DND-41 (cell line): ENCODE measurements at regions not wholly inside any gene's neighbourhood (a gene's known extent, or its start where the extent isn't known, plus 50 kb on each side); places are given as distances from the start of the nearest gene placed in this dataset.

Experiments
- ATAC-seq: fragments of 200-7000 bp; cut with Tn5 transposase; 3 replicates; pipeline ENCODE4 v1.9.1; 2021; ENCODE audit warnings: low read depth; ENCODE audit not compliant: insufficient read depth
- DNase-seq: peaks from one replicate; pipeline ENCODE4 v3.0.0-alpha.2; 2020
- H2AFZ ChIP-seq: 2 replicates; pipeline ENCODE4 v1.6.0; 2012; ENCODE audit warnings: low read depth, low read length
- H3K27ac ChIP-seq: 2 replicates; pipeline ENCODE4 v1.5.1; 2012; ENCODE audit warnings: low read length, inconsistent platforms
- H3K27me3 ChIP-seq: fragments of 200-600 bp; sonication (generic); 2 replicates; pipeline ENCODE4 v1.6.0; 2012; ENCODE audit warnings: low read length, mild to moderate bottlenecking, inconsistent platforms; ENCODE audit not compliant: insufficient read depth, poor library complexity
- H3K36me3 ChIP-seq: 2 replicates; pipeline ENCODE4 v1.5.1; 2012; ENCODE audit warnings: low read length, inconsistent platforms; ENCODE audit not compliant: insufficient read depth
- H3K4me1 ChIP-seq: 2 replicates; pipeline ENCODE4 v1.5.1; 2012; ENCODE audit warnings: mild to moderate bottlenecking, low read length; ENCODE audit not compliant: insufficient read depth
- H3K4me2 ChIP-seq: 2 replicates; pipeline ENCODE4 v1.6.0; 2012; ENCODE audit warnings: mild to moderate bottlenecking, moderate library complexity, low read length, inconsistent platforms; ENCODE audit not compliant: insufficient read depth
- H3K4me3 ChIP-seq, 2 experiments: fragments of 200-600 bp in 1 of 2; shearing (Covaris generic) in 1 of 2; 2 replicates each; pipeline ENCODE4 v1.5.1; 2012 to 2016; ENCODE audit warnings: inconsistent platforms in 2 of 2, low read length in 2 of 2, mild to moderate bottlenecking in 2 of 2, low read depth in 1 of 2, moderate library complexity in 1 of 2
- H3K79me2 ChIP-seq: 2 replicates; pipeline ENCODE4 v1.6.0; 2012; ENCODE audit warnings: low read length, inconsistent platforms; ENCODE audit not compliant: insufficient read depth
- H3K9ac ChIP-seq: 2 replicates; pipeline ENCODE4 v1.6.0; 2012; ENCODE audit warnings: low read depth, mild to moderate bottlenecking, inconsistent platforms, low read length, moderate library complexity
- H3K9me3 ChIP-seq: 2 replicates; pipeline ENCODE4 v1.5.1; 2012; ENCODE audit warnings: low read length, moderate library complexity, mild to moderate bottlenecking, inconsistent platforms; ENCODE audit not compliant: insufficient read depth, severe bottlenecking
- H4K20me1 ChIP-seq: 2 replicates; pipeline ENCODE4 v1.6.0; 2012; ENCODE audit warnings: low read length; ENCODE audit not compliant: insufficient read depth
- EZH2 ChIP-seq: IDR thresholded peaks from 3 replicates; pipeline ENCODE4 v1.6.1; 2012; ENCODE audit warnings: borderline replicate concordance, low read depth, mild to moderate bottlenecking, moderate library complexity, low read length, inconsistent platforms; ENCODE audit not compliant: severe bottlenecking
- TF ChIP-seq, protein P1 (sequence below): IDR thresholded peaks from 2 replicates; pipeline ENCODE4 v1.5.1; 2012; ENCODE audit warnings: borderline replicate concordance, low read length, moderate library complexity, mild to moderate bottlenecking; ENCODE audit not compliant: poor library complexity, severe bottlenecking; ENCODE audit errors: extremely low read depth

DNA sequence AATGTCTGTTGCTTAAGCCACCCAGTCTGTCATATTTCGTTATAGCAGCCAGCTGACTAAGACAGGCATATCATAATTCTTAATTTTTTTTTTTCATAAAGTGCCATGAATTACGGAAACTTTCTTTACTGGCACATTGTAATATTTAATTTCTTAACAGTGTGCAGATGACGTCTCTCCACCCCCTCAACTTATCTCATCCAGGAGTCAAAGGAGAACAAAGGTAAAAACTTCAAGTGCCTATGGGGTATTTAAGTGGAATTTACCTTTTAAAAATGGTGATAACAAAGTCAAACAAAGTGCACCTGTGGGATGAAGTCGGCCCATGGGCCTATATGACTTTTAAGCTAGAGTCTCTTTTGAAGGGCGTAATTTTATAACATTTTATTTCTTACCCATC, 539.4 kb downstream of the CDH9 start:
- no peak for DNase-seq
- Histone ChIP-seq H3K9ac (no peak overlapping the region), H3K79me2 (no peaks in the 10 kb centered on the region), H3K27me3 (no peaks in the 10 kb centered on the region), H3K4me1 (no peaks in the 10 kb centered on the region), H3K27ac (no peak overlapping the region), H4K20me1 (no peaks in the 10 kb centered on the region), H2AFZ (no peak overlapping the region), H3K4me3 (no peak overlapping the region), H3K36me3 (no peaks in the 10 kb centered on the region), H3K4me2 (no peak overlapping the region), H3K9me3 (no peaks in the 10 kb centered on the region)
- no peak for ATAC-seq
- TF ChIP-seq, protein P1, sequence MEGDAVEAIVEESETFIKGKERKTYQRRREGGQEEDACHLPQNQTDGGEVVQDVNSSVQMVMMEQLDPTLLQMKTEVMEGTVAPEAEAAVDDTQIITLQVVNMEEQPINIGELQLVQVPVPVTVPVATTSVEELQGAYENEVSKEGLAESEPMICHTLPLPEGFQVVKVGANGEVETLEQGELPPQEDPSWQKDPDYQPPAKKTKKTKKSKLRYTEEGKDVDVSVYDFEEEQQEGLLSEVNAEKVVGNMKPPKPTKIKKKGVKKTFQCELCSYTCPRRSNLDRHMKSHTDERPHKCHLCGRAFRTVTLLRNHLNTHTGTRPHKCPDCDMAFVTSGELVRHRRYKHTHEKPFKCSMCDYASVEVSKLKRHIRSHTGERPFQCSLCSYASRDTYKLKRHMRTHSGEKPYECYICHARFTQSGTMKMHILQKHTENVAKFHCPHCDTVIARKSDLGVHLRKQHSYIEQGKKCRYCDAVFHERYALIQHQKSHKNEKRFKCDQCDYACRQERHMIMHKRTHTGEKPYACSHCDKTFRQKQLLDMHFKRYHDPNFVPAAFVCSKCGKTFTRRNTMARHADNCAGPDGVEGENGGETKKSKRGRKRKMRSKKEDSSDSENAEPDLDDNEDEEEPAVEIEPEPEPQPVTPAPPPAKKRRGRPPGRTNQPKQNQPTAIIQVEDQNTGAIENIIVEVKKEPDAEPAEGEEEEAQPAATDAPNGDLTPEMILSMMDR = no peak
- TF ChIP-seq EZH2 = no peak

GRCh38 chr5:26495437-26495836, 542.9 kb downstream of the CDH9 start:
- Histone ChIP-seq H3K9ac (no peak overlapping the region), H3K79me2 (no peaks in the 10 kb centered on the region), H2AFZ (no peak overlapping the region), H4K20me1 (no peaks in the 10 kb centered on the region), H3K9me3 (no peaks in the 10 kb centered on the region), H3K27me3 (no peaks in the 10 kb centered on the region), H3K36me3 (no peaks in the 10 kb centered on the region), H3K27ac (no peak overlapping the region), H3K4me1 (no peaks in the 10 kb centered on the region), H3K4me3 (no peak overlapping the region), H3K4me2 (no peak overlapping the region)
- DNase-seq = no peak
- TF ChIP-seq, protein P1 = no peak
- no peak for TF ChIP-seq EZH2
- ATAC-seq = no peak

DNA sequence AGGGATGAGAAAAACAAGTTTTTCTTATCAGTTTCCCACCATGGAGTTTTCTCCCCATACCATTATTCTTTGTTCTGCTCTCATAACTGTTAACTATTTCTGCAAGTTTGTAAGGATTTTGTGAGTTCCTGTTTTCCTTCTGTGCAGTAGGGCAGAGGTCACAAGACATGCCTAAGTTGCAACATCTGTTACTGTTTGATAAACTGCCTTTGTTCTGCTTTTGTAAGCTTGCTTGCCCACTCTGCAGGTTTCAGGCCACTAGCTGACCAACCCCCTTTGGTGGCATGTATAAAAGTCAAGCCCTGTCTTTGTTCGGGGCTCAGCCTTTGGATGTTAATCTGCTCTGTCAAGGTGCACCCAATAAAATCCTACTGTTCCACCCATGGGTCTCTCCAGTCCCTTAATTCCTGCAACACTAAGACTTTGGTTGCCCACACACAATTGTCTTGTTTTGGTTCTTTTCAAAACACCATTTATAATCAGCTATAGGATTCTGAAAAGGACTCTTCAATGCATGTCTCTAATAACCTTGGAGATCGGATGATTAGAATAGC, 545.4 kb downstream of the CDH9 start:
- TF ChIP-seq EZH2 = no peak
- TF ChIP-seq, protein P1 = no peak
- H3K4me1 ChIP-seq = no peaks in the 10 kb centered on the region
- H3K9me3 ChIP-seq = no peaks in the 10 kb centered on the region
- H3K27ac ChIP-seq = no peak overlapping the region
- H2AFZ ChIP-seq = no peak overlapping the region
- H3K4me3 ChIP-seq = no peak overlapping the region
- H3K4me2 ChIP-seq = no peak overlapping the region
- H3K79me2 ChIP-seq = no peaks in the 10 kb centered on the region
- no peaks in the 10 kb centered on the region for H3K36me3 ChIP-seq
- H3K9ac ChIP-seq = no peak overlapping the region
- DNase-seq (no peak), ATAC-seq (no peak)
- no peaks in the 10 kb centered on the region for H3K27me3 ChIP-seq
- H4K20me1 ChIP-seq = no peaks in the 10 kb centered on the region

DNA sequence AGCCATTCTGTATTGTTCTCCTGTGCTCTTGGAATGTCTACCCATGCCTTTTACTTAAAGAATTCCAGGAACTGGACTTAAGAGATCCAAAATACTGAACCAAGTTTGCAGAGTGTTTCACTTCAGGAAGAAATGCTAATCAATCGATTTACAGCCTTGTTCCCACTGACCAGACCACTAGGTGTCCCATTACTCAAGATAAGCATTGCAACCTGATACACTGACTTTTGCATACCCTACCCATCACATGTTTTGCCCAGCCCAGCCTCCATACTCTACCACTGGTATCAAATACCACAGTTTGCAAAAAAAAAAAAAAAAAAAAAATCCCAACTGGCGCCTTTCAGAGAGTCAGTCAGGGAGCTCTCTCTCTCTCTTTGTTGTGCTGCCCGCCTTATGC, 550.8 kb downstream of the CDH9 start:
- Histone ChIP-seq H3K79me2 (no peaks in the 10 kb centered on the region), H3K9ac (no peak overlapping the region), H3K4me3 (no peak overlapping the region), H3K9me3 (no peaks in the 10 kb centered on the region), H3K27ac (no peak overlapping the region), H3K4me1 (no peaks in the 10 kb centered on the region), H2AFZ (no peak overlapping the region), H4K20me1 (no peaks in the 10 kb centered on the region), H3K27me3 (no peaks in the 10 kb centered on the region), H3K36me3 (no peaks in the 10 kb centered on the region), H3K4me2 (no peak overlapping the region)
- ATAC-seq (no peak), DNase-seq (no peak)
- TF ChIP-seq, protein P1 = no peak
- no peak for TF ChIP-seq EZH2
